OCI-LY1 (cell line): ENCODE measurements at regions not wholly inside any gene's neighbourhood (a gene's known extent, or its start where the extent isn't known, plus 50 kb on each side); places are given as distances from the start of the nearest gene placed in this dataset.

Experiments used
- H2AFZ ChIP-seq: fragments of 200-600 bp; sonication (generic), shearing (Covaris generic); 2 replicates; pipeline ENCODE4 v1.6.0; 2014; ENCODE audit warnings: antibody characterized with exemption, mild to moderate bottlenecking, low read length
- H3F3A ChIP-seq: fragments of 200-600 bp; sonication (generic), shearing (Covaris generic); 2 replicates; pipeline ENCODE4 v1.6.0; 2014; ENCODE audit warnings: mild to moderate bottlenecking, antibody characterized with exemption, low read length, moderate library complexity; ENCODE audit not compliant: insufficient read depth
- H3K27ac ChIP-seq: fragments of 200-600 bp; sonication (generic); 2 replicates; pipeline ENCODE4 v1.5.1; 2014; ENCODE audit warnings: low read length, mixed run types, mild to moderate bottlenecking, low read depth; ENCODE audit not compliant: poor library complexity, severe bottlenecking
- H3K27me3 ChIP-seq: fragments of 200-600 bp; sonication (generic); 2 replicates; pipeline ENCODE4 v1.6.0; 2014; ENCODE audit warnings: antibody characterized with exemption, mild to moderate bottlenecking, low read length, moderate library complexity; ENCODE audit not compliant: insufficient read depth
- H3K36me3 ChIP-seq: fragments of 200-600 bp; sonication (generic); 2 replicates; pipeline ENCODE4 v1.6.1; 2014; ENCODE audit warnings: mild to moderate bottlenecking, antibody characterized with exemption, low read length, moderate library complexity, mixed read lengths; ENCODE audit not compliant: insufficient read depth
- H3K4me1 ChIP-seq: fragments of 200-600 bp; sonication (generic); 2 replicates; pipeline ENCODE4 v1.5.1; 2014; ENCODE audit warnings: mild to moderate bottlenecking, low read length, moderate library complexity; ENCODE audit not compliant: insufficient read depth, severe bottlenecking
- H3K4me2 ChIP-seq: fragments of 200-600 bp; sonication (generic), shearing (Covaris generic); 2 replicates; pipeline ENCODE4 v1.6.1; 2014; ENCODE audit warnings: low read length
- H3K4me3 ChIP-seq: fragments of 200-600 bp; sonication (generic); 2 replicates; pipeline ENCODE4 v1.5.1; 2014; ENCODE audit warnings: low read length, low read depth, mild to moderate bottlenecking, mixed read lengths; ENCODE audit not compliant: poor library complexity, severe bottlenecking
- H3K79me2 ChIP-seq: fragments of 200-600 bp; shearing (Covaris generic); 2 replicates; pipeline ENCODE4 v1.6.1; 2016; ENCODE audit warnings: mixed run types, low read length, mixed read lengths; ENCODE audit not compliant: insufficient read depth
- H3K9ac ChIP-seq: fragments of 200-600 bp; sonication (generic), shearing (Covaris generic); 2 replicates; pipeline ENCODE4 v1.6.1; 2014; ENCODE audit warnings: mild to moderate bottlenecking, low read length, mixed read lengths
- H3K9me2 ChIP-seq: fragments of 200-600 bp; sonication (generic), shearing (Covaris generic); 2 replicates; pipeline ENCODE4 v1.6.1; 2014; ENCODE audit warnings: low read depth, mild to moderate bottlenecking, low read length, mixed read lengths
- H3K9me3 ChIP-seq: fragments of 200-600 bp; shearing (Covaris generic); 2 replicates; pipeline ENCODE4 v1.6.1; 2014; ENCODE audit warnings: low read length, mixed read lengths
- H4K20me1 ChIP-seq: fragments of 200-600 bp; sonication (generic), shearing (Covaris generic); 2 replicates; pipeline ENCODE4 v1.6.0; 2016; ENCODE audit warnings: mild to moderate bottlenecking, low read length; ENCODE audit not compliant: insufficient read depth
- CTCF ChIP-seq: fragments of 200-600 bp; sonication (generic), shearing (Covaris generic); IDR thresholded peaks from 2 replicates; pipeline ENCODE4 v1.5.1; 2017; ENCODE audit warnings: mild to moderate bottlenecking, antibody characterized with exemption, low read length, moderate library complexity, mixed read lengths
- EZH2 ChIP-seq: fragments of 200-600 bp; sonication (generic), shearing (Covaris generic); IDR thresholded peaks from 2 replicates; pipeline ENCODE4 v1.8.0; 2017; ENCODE audit warnings: borderline replicate concordance, mixed run types, mild to moderate bottlenecking, antibody characterized with exemption, low read length, moderate library complexity, mixed read lengths

DNA sequence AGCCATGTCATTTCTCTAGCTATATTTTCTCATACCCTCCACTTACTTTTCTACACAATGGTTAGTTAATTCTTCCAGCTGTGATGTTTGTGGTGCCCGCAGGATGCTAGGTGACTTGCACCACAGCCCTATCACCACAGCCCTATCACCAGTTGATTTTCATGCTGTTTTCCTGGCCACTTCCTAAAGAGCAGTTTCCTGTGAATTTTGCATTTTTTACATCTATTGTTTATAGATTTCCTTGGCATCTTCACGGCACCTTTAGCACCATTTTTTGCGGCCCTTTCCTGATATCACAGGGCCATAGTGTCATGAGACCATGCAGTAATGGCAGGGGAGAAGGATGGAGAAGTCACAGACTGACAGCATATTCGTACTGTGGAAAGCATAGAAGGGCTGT, 132.9 kb upstream of the PRICKLE2 start:
- Histone ChIP-seq H4K20me1 (no peaks in the 10 kb centered on the region), H3K9me2 (no peaks in the 10 kb centered on the region), H3K36me3 (no peaks in the 10 kb centered on the region), H3K9me3 (no peaks in the 10 kb centered on the region), H3K79me2 (no peaks in the 10 kb centered on the region), H2AFZ (no peak overlapping the region), H3K4me3 (no peak overlapping the region), H3K9ac (no peak overlapping the region), H3K27me3 (no peaks in the 10 kb centered on the region), H3K4me1 (no peaks in the 10 kb centered on the region), H3K4me2 (no peak overlapping the region), H3F3A (no peaks in the 10 kb centered on the region), H3K27ac (no peak overlapping the region)
- TF ChIP-seq CTCF: no peak
- no peak for TF ChIP-seq EZH2

DNA sequence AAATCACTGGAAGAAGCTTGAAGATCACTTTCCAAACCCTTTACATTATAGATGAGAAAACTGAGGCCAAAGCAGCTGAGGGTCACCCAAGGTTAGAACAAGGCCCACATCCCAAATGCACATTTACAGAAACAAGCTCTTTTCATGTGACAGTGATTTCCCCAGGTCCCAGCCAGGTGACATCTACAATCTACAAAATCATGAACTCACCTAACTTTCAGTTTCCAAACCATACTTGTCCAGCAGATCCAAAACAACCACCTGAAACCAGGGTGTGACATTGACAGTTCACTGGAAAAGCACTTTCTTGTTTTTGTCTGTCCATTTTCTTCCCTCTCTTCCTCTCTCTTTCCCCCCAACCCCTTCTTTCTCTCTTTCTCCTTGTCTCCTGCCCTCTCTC, 132.2 kb upstream of the PRICKLE2 start:
- H3K79me2 ChIP-seq: no peaks in the 10 kb centered on the region
- no peak for TF ChIP-seq CTCF
- no peak for TF ChIP-seq EZH2
- H3K9me2 ChIP-seq: no peaks in the 10 kb centered on the region
- no peaks in the 10 kb centered on the region for H3K9me3 ChIP-seq
- no peaks in the 10 kb centered on the region for H3K4me1 ChIP-seq
- no peaks in the 10 kb centered on the region for H4K20me1 ChIP-seq
- H3F3A ChIP-seq: no peaks in the 10 kb centered on the region
- no peak overlapping the region for H3K4me3 ChIP-seq
- no peak overlapping the region for H2AFZ ChIP-seq
- no peak overlapping the region for H3K27ac ChIP-seq
- H3K4me2 ChIP-seq: no peak overlapping the region
- H3K27me3 ChIP-seq: no peaks in the 10 kb centered on the region
- H3K9ac ChIP-seq: no peak overlapping the region
- H3K36me3 ChIP-seq: no peaks in the 10 kb centered on the region

DNA sequence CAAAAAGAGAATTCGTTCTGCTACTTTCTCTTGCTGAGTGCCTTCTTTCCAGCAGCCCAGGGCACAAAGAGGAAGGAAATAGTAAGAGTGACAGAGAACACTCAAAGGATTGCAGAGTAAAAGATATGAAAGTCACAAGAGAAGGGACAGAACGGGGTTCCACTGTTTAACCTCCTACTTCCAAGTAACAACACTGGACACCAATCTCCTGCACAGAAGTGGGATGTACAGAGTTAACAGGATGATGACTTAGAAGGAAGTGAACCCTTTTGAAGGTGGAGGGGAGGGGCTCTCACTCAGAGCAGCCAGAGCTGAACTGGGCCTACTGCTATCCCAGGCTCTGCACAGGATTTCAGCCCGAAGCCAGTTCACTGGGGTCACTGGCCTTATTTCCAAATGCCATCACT, 130.1 kb upstream of the PRICKLE2 start:
- no peak overlapping the region for H3K4me2 ChIP-seq

More for the DNA sequence above, 130.1 kb upstream of the PRICKLE2 start:
- Histone ChIP-seq H2AFZ (no peak overlapping the region), H3K4me3 (no peak overlapping the region), H3K9me3 (no peaks in the 10 kb centered on the region), H3K4me1 (no peaks in the 10 kb centered on the region), H3K79me2 (no peaks in the 10 kb centered on the region), H3F3A (no peaks in the 10 kb centered on the region), H3K27ac (no peak overlapping the region), H3K36me3 (no peaks in the 10 kb centered on the region), H4K20me1 (no peaks in the 10 kb centered on the region), H3K9ac (no peak overlapping the region), H3K27me3 (no peaks in the 10 kb centered on the region), H3K9me2 (no peaks in the 10 kb centered on the region)
- TF ChIP-seq EZH2 (no peak), CTCF (no peak)
